Heart right ventricle (tissue), 16 donors: ENCODE measurements at regions not wholly inside any gene's neighbourhood (a gene's known extent, or its start where the extent isn't known, plus 50 kb on each side); places are given as distances from the start of the nearest gene placed in this dataset.

Experiments used
- ATAC-seq, 8 donors: fragments of 200-7000 bp; cut with Tn5 transposase; one replicate each; pipeline ENCODE4 v1.9.1; 2020; ENCODE audit warnings: mild to moderate bottlenecking in 8 of 8, moderate library complexity in 8 of 8, moderate number of reproducible peaks in 1 of 8
- DNase-seq, 2 donors: peaks; one replicate each; pipeline ENCODE4 v3.0.0-alpha.2; 2020
- H3K27ac ChIP-seq, 10 donors: fragments of 200-600 bp; sonication (generic) in 2 of 10; one replicate each; pipeline versions ENCODE4 v1.5.0 to v1.8.0; 2020 to 2022; ENCODE audit warnings: mild to moderate bottlenecking in 3 of 10
- H3K27me3 ChIP-seq, 7 donors: fragments of 200-600 bp; one replicate each; pipeline ENCODE4 v1.8.0; 2021 to 2022; ENCODE audit warnings: mild to moderate bottlenecking in 2 of 7
- H3K36me3 ChIP-seq, 9 donors: fragments of 200-600 bp; sonication (generic) in 1 of 9; one replicate each; pipeline versions ENCODE4 v1.5.0 to v1.8.0; 2020 to 2022; ENCODE audit warnings: mild to moderate bottlenecking in 2 of 9
- H3K4me1 ChIP-seq, 9 donors: fragments of 200-600 bp; sonication (generic) in 1 of 9; one replicate each; pipeline versions ENCODE4 v1.5.0 to v1.8.0; 2020 to 2022; ENCODE audit warnings: mild to moderate bottlenecking in 4 of 9
- H3K4me3 ChIP-seq, 10 donors: fragments of 200-600 bp; sonication (generic) in 2 of 10; one replicate each; pipeline versions ENCODE4 v1.5.0 to v1.8.0; 2020 to 2022; ENCODE audit warnings: mild to moderate bottlenecking in 7 of 10, moderate library complexity in 2 of 10
- H3K9me3 ChIP-seq, 11 donors: fragments of 200-600 bp in 10 of 11; sonication (generic) in 2 of 11; one replicate each; pipeline versions ENCODE4 v1.5.0 to v1.8.0; 2013 to 2022; ENCODE audit warnings: mild to moderate bottlenecking in 2 of 11, control low read depth in 1 of 11, moderate library complexity in 1 of 11
- WGBS, 2 donors: extraction: QIAGEN DNeasy Blood & Tissue Kit; methylation state at CpG; one replicate each; pipeline ENCODE4 v1.1.7; 2013; ENCODE audit warnings: inconsistent platforms in 1 of 2; 5-methylcytosine and 5-hydroxymethylcytosine counted together
- intact Hi-C, 10 donors: fragments of 100-400 bp; cut with DNase I; formaldehyde crosslinking; loops; one replicate each; pipeline versions ENCODE4 v1.11.1 to v1.14.2; 2022
- TF ChIP-seq, protein P1 (sequence below), 9 donors: fragments of 200-600 bp; sonication (generic) in 2 of 9; IDR thresholded peaks; one replicate each; pipeline versions ENCODE4 v1.5.0 to v1.8.0; 2021 to 2022; ENCODE audit warnings: antibody characterized with exemption in 9 of 9, mild to moderate bottlenecking in 5 of 9, moderate library complexity in 1 of 9
- donor health status: Arrhythmogenic right ventricular cardiomyopathy.
- donor health status: ischemic (EF 13 %, LVEDD 7.1; RV severe dilation, severe dysfunction).
- donor health status: healthy with polysubstance abuse.
- donor health status: DM: no; HTN: yes; CAD: no.
- donor health status: DM: no; HTN: no; CAD: no.
- donor health status: ischemic (EF 25% LVEDD 6.9; RV normal size, moderate dysfunction).
- donor health status: ischemic (EF 25% LVEDD 5.7; RV mildly dilated, moderate dysfunction).
- donor health status: healthy.
- donor health status: DM: yes; HTN: yes; CAD: no.
- donor health status: Ischemic cardiomyopathy.
- donor health status: ischemic (EF 35%, LVEDD 5.7; RV mildly dilated, moderate dysfunction).
- donor health status: nonischemic (EF 11% LVEDD 7.7; RV severe dilation, severe dysfunction).
- donor health status: DM: yes; HTN: yes; CAD: no.
- donor health status: PGD.
- donor health status: ischemic (EF 29% LVEDD 5.4; RV normal size, mild dysfunction).
- donor health status: nonischemic (EF 23%, LVEDD 6.1; RV moderate dilation, normal function).

DNA sequence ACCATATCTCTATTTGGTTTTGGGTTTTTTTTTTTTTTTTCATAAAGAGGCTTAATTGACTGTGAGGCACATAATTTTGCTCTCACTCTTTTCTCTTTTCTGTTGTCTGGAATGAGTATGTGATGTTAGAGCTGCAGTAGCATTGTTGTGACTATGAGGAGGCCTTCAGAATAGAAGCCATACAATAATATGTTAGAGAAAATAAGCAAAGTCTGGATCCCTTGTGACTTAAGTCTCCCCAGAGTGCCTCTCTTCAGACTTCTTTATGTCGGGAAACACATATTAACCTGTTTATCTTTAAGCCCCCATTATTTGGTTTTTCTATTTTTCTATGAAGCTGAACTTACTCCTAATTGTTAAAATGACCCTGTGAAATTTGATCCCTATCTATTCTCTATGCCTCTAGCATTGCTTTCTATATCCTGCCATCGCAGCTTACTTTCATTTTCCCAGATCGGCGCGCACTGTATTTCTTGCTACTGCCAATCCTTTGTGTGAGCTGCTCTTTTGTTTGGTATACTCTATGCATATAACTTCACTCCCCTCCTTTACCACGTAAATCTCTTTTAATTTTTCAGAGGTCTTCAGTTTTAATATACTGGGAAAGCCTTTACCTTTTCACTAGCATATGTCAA is 372.5 kb upstream of the KCNN2 start:
- H3K4me1 ChIP-seq: no peaks in the 10 kb centered on the region
- H3K27me3 ChIP-seq: no peaks in the 10 kb centered on the region
- H3K4me3 ChIP-seq: no peak overlapping the region
- ATAC-seq (no peak), DNase-seq (no peak)
- no peaks in the 10 kb centered on the region for H3K9me3 ChIP-seq
- TF ChIP-seq, protein P1, sequence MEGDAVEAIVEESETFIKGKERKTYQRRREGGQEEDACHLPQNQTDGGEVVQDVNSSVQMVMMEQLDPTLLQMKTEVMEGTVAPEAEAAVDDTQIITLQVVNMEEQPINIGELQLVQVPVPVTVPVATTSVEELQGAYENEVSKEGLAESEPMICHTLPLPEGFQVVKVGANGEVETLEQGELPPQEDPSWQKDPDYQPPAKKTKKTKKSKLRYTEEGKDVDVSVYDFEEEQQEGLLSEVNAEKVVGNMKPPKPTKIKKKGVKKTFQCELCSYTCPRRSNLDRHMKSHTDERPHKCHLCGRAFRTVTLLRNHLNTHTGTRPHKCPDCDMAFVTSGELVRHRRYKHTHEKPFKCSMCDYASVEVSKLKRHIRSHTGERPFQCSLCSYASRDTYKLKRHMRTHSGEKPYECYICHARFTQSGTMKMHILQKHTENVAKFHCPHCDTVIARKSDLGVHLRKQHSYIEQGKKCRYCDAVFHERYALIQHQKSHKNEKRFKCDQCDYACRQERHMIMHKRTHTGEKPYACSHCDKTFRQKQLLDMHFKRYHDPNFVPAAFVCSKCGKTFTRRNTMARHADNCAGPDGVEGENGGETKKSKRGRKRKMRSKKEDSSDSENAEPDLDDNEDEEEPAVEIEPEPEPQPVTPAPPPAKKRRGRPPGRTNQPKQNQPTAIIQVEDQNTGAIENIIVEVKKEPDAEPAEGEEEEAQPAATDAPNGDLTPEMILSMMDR (IDR thresholded peaks at IDR 0.05): no peak
- WGBS, 2 donors: 85 to 88% methylated on average over 6 of the region's 6 CpGs
- intact Hi-C loops: no loop called here
- H3K27ac ChIP-seq: no peak overlapping the region
- no peaks in the 10 kb centered on the region for H3K36me3 ChIP-seq

DNA sequence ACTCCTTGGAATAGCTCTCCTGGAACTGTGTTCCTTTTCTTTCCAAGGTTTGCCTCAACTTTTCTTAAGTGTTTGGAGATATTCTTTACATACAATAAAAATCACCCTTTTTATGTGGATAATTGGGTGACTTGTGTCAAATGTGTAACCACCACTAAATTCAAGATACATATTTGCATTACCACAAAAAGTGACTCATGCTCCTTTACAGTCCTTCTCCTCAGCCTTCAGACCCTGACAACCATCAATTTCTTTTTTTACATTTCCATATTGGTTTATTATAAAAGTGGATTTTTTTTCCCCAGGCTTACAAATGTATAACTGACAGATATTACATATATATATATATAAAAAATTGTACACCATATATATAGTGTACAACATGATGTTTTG is 372.0 kb upstream of the KCNN2 start:
- Histone ChIP-seq H3K4me1 (no peaks in the 10 kb centered on the region), H3K27ac (no peak overlapping the region), H3K4me3 (no peak overlapping the region), H3K9me3 (no peaks in the 10 kb centered on the region), H3K27me3 (no peaks in the 10 kb centered on the region), H3K36me3 (no peaks in the 10 kb centered on the region)
- TF ChIP-seq, protein P1 (IDR thresholded peaks at IDR 0.05): no peak
- no peak for ATAC-seq
- intact Hi-C loops: no loop called here
- DNase-seq: no peak

DNA sequence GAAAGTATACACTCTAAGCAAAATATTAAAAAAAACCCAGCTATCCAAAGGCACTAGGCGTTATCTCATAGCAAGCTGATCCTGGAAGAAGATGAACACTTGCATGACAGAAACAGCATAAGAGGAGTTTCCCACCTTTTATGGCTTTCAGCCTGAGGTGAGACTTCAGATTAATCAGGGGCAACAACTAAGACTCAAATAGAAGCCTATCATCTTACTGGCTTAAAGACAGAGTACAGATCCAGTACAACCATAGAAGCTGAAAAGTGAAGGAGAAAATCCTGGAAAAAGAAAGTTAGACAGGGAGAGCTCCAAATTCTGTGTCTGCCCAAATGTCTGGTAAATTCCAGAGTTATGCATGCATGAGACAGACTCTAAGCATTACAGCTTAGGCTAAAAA is 360.8 kb upstream of the KCNN2 start:
- Histone ChIP-seq H3K4me1 (no peaks in the 10 kb centered on the region), H3K27me3 (peaks cover 0 to 25% (median 0%) of the 10 kb centered on the region in 7 donors), H3K4me3 (no peak overlapping the region), H3K27ac (no peak overlapping the region), H3K36me3 (no peaks in the 10 kb centered on the region), H3K9me3 (no peaks in the 10 kb centered on the region)
- intact Hi-C loops: no loop called here
- ATAC-seq (no peak), DNase-seq (no peak)
- TF ChIP-seq, protein P1 (IDR thresholded peaks at IDR 0.05): no peak
- 55 to 59% methylated on average over 1 of the region's 1 CpG for WGBS, 2 donors

DNA sequence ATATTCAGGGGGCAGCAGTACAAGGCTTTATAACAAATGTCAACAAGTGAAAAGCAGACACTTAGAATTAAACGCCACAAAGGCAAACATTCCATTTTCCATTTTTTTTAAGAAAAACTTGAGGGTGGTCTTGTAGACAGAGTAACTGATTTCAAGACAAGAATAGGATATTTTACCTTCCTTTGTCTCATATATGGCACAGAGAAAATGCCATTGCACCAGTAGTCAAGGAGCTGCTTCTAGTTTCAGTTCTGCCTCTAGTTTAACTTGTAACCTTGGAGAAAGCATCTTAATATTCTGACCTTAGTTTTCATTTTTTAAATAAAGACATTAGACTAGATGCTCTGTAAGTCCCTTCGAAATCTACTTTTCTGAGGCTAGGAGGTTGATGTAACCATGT is 355.3 kb upstream of the KCNN2 start:
- H3K4me1 ChIP-seq: no peaks in the 10 kb centered on the region
- no peak for DNase-seq
- WGBS, 2 donors: 60 to 62% methylated on average over 2 of the region's 2 CpGs
- ATAC-seq: no peak
- no peak overlapping the region for H3K4me3 ChIP-seq
- no peak overlapping the region for H3K27ac ChIP-seq
- intact Hi-C loops: no loop called here
- no peaks in the 10 kb centered on the region for H3K27me3 ChIP-seq
- TF ChIP-seq, protein P1 (IDR thresholded peaks at IDR 0.05): no peak
- H3K9me3 ChIP-seq: no peaks in the 10 kb centered on the region
- H3K36me3 ChIP-seq: no peaks in the 10 kb centered on the region
